Activated CD8-positive, alpha-beta memory T cell treated with anti-CD3 and anti-CD28 coated beads for 1 hour (primary cell): ENCODE measurements at regions not wholly inside any gene's neighbourhood (a gene's known extent, or its start where the extent isn't known, plus 50 kb on each side); places are given as distances from the start of the nearest gene placed in this dataset.

Source experiments
- DNase-seq, 2 donors: peaks; one replicate each; pipeline ENCODE4 v3.0.0-alpha.2; 2020; ENCODE audit warnings: low read depth in 1 of 2; ENCODE audit errors: extremely low read depth in 1 of 2

GRCh38 chr5:18311266-18311665, 677.0 kb downstream of the TAF11L14 start:
- no peak for DNase-seq

GRCh38 chr5:18312016-18312415, 677.8 kb downstream of the TAF11L14 start:
- DNase-seq: no peak

GRCh38 chr5:18314192-18314778, 680.0 kb downstream of the TAF11L14 start:
- DNase-seq: no peak

- no peak for DNase-seq
Measured at GRCh38 chr5:18321262-18321942, 687.1 kb downstream of the TAF11L14 start.

- DNase-seq: no peak
Measured at GRCh38 chr5:18323891-18324290, 689.6 kb downstream of the TAF11L14 start.

GRCh38 chr5:18325431-18325830, 691.2 kb downstream of the TAF11L14 start:
- DNase-seq: no peak

- no peak for DNase-seq
Measured at GRCh38 chr5:18329328-18329727, 695.1 kb downstream of the TAF11L14 start.

GRCh38 chr5:18333841-18334240, 699.6 kb downstream of the TAF11L14 start:
- no peak for DNase-seq

GRCh38 chr5:18334949-18335348, 700.7 kb downstream of the TAF11L14 start:
- no peak for DNase-seq

GRCh38 chr5:18354828-18355227, 720.6 kb downstream of the TAF11L14 start:
- DNase-seq: no peak

- DNase-seq: no peak
Measured at GRCh38 chr5:18357486-18357885, 723.2 kb downstream of the TAF11L14 start.

- no peak for DNase-seq
Measured at GRCh38 chr5:18366234-18366633, 732.0 kb downstream of the TAF11L14 start.

- DNase-seq: no peak
Measured at GRCh38 chr5:18370531-18370930, 736.3 kb downstream of the TAF11L14 start.

- no peak for DNase-seq
Measured at GRCh38 chr5:18375641-18376040, 741.4 kb downstream of the TAF11L14 start.

- no peak for DNase-seq
Measured at GRCh38 chr5:18378066-18378465, 743.8 kb downstream of the TAF11L14 start.

GRCh38 chr5:18379189-18379588, 744.9 kb downstream of the TAF11L14 start:
- no peak for DNase-seq

GRCh38 chr5:18380729-18381362, 746.6 kb downstream of the TAF11L14 start:
- no peak for DNase-seq

- DNase-seq: no peak
Measured at GRCh38 chr5:18393565-18394442, 759.5 kb downstream of the TAF11L14 start.

- no peak for DNase-seq
Measured at GRCh38 chr5:18394443-18394804, 760.2 kb downstream of the TAF11L14 start.

GRCh38 chr5:18395126-18396110, 761.2 kb downstream of the TAF11L14 start:
- DNase-seq: no peak
